IPS-NIHi7 (cell line): ENCODE measurements at regions not wholly inside any gene's neighbourhood (a gene's known extent, or its start where the extent isn't known, plus 50 kb on each side); places are given as distances from the start of the nearest gene placed in this dataset.

Experiments
- DNase-seq: peaks from one replicate; pipeline ENCODE4 v3.0.0; 2012; ENCODE audit warnings: mixed read lengths; ENCODE audit errors: extremely low spot score

DNA sequence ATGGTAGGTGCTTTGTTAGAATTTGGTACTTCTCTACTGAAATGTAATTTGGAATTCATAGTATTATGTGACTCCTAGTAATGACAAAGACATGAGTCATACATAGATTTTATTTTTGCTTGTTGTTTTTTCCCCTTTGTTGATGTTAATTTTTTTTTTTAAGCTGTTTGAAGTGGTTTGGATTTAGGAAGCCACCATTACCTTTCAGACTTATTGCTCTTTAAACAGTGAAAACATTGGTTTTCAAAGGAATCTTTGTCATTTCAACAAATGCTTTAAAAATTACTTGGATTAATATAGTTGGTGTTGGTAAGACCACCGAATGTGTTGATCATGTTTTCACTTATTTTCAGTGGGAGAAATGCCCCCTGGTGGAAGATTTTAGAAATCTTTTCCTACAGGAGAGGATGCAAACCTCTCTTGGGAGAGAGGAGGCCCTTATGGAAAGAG is 170.1 kb upstream of the PITX1 start:
- DNase-seq: no peak

DNA sequence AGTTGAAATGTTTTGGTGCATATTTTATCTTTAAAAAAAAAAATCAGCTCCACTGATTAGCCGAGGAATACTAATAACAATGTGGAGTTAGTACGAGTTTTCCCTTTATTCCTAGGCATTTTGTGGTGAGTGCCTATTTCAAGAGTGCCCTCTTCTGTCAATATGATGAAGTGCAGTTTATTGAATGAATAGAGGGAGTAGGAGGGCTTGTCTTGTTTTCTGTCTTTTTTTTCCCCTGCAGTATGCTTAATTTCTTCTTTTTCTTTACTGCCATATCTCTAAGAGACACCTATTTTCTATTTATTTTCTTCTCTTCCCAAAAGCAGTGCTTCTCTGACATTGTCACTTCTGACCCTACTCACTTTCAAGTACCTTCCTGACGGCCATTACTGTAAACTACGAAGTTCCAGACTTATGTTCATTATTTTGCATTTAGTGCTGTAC is 169.6 kb upstream of the PITX1 start:
- no peak for DNase-seq

DNA sequence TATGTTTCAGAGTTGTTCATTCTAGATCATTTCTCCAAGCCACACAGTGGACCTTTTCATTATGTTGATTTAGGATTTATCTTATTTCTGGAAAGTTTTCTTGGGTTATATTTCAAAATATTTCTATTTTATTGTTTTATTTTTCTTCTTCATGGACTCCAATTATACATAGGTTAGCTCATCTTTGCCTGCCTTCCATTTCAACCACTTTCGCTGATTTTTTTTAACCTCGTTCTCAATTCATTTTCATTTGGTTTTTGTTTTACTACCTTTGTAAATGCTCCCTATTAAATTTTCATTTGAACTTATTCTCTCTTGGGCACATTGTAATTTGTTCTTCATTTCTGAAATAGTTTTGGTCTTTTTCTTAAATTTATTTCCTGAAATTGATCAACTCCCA is 169.0 kb upstream of the PITX1 start:
- no peak for DNase-seq

DNA sequence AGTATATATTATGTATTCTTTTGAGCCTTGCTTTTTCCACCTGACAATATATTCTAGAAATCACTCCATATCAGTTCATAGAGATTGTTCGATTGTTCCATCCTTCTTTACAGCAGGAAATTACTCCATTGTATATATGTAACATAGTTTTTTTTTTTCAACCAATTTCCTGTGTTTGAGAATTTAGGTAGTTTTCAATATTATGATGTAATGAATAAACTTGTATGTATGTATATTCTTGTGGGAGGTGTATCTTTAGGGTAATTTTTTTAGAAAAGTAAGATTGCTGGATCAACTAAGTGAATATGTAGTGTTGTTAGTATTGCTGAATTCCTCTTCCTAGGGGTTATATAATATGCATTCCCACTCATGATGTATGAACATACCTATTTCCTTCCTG is 165.9 kb upstream of the PITX1 start:
- no peak for DNase-seq

DNA sequence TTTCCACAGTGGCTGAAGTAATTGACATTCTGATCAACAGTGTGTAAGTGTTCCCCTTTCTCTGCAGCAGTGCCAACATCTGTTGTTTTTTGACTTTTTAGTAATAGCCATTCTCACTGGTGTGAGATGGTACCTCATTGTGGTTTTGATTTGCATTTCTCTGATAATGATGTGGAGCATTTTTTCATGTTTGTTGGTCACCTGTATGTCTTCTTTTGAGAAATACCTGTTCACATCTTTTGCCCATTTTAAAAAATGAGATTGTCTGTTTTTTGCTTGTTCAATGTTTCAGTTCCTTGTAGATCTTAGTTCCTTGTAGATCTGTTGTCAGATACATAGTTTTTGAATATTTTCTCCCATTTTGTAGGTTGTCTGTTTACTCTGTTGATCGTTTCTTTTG is 162.5 kb upstream of the PITX1 start:
- no peak for DNase-seq

DNA sequence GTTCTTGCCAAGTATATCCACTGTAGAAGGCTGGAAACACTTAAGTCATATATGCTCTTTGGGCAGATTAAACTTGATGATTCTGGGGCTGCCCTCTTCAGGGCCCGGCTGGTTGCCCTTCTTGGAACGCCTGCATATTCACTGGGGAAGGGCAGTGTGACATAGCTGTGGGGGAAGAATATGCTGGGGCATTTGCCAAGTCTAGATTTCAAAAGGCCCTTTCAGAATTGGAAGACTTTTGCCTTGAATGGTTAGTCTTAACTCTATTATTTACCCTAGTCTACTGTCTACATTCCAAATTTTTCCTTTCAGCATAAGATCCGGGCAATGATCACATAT is 161.2 kb upstream of the PITX1 start:
- DNase-seq: no peak

DNA sequence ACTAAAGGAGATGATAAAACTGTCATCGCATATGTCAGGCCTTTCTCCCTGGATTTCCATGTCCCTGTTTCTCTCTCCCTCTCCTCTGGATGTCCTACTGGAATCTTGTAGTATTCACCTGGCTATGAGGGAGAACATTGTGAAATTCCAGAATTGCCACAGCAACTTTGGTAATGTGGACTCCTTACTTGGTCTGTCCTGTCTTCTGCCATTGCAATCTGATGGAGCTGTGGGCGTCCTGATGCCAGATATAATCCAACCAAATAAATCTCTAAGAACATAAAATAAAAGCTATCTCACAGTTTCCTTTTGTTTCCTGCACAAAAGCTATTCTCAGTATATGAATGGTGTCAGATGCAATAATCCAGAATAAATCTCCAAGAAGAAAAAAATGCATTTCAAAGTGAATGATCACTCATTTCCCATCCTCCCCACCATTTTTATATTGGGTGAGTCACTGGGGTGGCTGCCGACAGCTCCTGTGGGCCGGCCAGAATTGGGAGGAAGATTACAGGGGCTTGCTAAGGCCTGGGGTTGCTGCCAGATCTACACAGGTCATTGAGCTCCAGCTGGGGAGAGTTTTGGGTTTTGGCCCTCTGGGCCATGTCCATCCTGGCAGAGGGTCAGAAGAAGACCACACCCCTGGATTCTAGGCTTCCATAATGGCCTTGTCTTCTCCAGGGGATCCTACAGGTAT is 160.7 kb upstream of the PITX1 start:
- no peak for DNase-seq

DNA sequence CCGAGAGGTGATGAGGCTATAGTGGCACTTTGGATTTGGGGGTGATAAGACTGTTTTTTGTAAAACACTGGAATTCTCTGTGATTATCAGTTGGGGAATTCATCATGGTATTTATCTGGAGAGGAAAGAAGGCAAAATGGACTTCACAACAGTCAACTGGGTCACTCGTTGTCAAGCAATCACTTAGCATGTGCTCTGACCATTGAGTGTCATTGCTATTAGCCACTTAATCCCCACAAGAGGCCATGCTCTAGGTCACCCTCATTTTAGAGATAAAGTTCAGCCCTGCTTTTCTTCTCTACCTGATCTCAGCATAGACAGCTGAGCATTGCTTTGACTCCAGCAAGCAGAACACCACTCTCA is 160.1 kb upstream of the PITX1 start:
- DNase-seq: no peak

DNA sequence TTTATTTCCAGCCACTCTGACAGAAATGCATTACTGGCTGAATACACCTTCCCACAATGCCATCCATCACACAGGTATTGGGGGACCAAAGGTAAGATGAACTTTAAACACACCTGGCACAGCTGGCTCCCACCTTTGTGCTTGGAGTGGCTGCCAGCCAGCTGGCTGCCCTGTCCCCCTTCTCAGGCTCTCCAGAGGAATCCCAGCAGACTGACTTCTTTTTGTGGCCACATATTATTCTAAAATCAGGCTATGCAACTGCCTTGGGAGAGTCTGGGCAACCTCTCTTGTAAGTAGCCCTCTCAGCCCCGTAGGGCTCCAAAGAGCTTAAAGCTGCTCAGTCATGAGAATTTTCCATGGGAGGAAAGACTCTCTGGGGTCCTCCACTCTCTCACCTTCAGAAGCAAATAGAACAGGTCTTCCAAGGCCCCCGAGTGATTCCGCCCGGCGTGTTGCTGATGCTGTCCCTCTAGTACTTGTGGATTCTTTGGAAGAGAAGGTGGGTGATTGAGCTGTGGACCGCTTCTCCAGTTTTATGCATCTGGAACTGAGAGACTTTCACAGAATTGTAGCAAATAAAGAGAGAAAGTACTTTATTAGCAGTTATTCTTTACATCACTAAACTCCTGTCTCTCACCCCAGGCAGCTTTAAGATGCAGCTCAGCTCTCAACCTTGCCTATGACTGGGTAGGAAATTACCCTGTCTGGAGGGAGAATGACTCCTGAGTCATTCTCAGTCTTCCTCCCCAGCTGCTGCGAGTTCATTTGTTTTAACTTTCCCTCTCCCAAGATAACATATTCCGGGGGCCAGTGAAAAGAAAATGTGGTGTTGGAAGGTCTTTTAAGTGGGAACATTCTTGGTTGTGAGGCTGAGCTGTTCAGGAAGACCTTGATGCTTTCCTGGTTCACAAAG is 159.4 kb upstream of the PITX1 start:
- DNase-seq: no peak

DNA sequence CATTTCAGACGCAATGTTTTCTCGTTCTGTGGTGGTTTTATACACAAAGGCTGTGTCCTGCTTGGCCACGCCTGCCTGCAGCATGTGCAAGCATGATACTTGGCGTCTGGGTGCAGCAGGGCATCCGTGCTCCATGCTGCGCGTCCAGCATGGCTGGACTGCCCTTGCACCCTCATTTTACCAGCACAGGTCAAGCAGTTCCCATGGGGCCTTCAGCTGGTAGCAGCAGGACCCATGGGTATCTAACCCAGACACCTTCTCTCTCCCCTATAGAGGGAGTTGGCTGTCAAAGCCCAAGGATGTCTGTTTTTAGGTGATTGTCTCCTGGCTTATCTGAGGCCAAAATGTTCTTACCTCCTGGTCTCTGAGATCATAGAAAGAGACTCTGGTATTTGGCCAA is 158.3 kb upstream of the PITX1 start:
- DNase-seq: no peak

DNA sequence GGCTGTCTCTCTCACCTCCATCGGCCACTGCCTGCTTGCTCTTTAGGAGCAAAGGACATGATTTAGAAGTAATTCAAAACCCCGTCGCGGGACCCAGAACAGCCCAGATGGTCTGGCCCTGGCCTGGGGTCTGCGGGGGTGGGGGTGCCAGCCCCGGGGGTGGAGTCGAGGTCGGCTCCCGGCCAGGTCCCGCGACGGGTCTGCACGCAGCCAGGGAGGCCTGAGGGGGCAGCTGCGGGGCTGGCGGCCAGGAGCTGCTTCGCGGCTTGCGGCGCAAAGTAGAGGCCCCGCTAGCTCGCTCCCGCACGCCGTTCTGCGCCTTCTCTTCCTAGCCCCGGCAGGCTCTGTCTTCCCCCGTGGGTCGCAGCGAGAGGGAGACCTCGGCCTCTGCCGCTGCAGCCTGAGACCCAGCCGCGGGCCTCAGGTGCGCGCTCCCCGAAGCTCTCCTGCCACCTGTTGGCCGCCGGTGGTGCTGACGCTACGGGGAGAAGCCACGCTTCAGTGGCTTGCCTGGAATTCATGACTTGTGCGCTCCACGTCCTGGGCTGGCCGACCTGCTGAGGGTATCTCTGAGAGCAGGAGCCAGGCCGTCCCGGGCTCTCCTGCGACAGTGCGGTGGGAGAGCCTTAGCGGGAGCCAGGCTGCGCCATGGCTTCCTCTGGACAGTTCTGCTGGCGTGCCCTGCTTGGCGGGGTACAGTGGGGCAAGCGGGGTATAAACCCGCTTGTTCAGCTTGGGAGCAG is 157.2 kb upstream of the PITX1 start:
- DNase-seq: peak; percentile 86

DNA sequence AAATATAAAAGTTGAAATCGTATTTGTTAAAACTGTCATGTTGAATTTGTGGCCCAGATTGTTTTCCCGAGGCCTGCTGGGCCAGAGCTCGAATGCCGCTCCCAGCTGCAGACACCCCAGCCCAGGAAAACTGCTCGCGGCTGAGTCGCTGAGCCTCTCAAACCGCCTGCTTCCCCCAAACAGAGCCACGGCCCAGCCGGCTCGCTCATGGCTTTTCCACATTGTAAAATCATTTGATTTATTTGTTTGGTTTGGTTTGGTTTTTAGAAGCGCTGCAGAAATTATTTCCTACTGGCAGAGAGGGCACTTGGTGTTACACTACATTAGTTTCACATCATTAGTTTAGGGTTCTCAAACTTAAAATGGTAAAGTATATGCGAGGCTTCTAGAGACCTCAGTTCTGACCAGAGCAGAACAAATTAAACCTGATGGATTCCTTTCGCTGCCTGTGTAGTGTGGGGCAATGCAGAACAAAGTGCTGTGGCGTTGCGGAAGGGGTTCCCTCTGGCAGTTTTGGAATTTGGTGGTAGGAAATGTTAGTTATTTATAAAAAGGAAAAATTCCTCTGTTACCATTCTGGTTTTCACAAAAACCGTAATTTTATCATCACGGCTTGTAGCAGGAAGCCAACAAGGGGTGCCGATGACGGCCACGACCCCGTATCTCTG is 156.5 kb upstream of the PITX1 start:
- DNase-seq: no peak

DNA sequence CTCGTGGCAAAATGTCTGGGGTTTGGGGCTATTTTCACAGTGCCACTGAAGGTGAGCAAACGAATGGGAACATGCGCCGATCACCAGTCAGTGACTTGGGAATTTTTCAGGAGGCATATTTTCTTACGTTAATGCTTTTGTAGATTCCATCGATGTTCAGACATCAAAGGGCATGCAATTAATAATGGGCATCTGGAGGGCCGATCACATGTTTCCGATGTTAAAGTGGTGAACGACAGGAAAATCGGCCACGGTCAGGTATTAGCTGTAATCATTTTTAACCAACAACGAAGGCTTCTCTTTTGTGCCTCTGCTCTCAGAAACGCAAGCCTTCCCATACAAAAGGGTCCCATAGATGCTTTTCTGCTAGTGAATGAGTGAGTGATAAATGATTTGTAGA is 155.0 kb upstream of the PITX1 start:
- no peak for DNase-seq

DNA sequence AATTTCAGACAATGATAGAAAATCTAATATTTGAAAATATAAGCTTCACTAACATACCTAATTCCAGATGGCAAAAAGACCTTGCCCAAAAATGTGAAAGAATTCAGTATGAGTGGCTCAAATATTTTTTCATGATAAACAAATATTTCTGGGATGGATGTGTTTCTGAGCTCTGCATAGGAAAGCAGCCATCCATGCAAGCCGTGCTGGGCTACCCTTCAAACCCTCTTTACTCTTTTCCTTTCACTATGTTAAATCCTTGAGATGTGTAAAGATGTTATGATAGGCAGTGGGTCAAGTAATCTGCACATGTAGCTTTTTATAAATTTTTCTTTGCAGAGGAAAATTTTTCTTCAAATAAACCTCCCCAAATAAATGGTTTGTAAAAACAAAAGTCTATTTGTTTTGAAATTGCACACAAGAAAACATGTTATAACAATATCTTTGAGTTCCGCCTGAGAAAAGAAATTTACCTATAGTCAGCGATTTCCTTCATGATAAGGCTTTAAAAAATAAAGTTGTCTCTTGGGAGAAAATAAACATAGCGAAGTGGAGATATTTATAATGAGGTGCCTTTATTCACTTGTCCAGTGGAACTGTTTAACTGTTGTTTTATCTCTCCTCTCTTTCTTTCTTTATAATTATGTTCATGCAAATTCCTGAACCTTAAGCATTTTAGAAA is 154.3 kb upstream of the PITX1 start:
- DNase-seq: no peak

DNA sequence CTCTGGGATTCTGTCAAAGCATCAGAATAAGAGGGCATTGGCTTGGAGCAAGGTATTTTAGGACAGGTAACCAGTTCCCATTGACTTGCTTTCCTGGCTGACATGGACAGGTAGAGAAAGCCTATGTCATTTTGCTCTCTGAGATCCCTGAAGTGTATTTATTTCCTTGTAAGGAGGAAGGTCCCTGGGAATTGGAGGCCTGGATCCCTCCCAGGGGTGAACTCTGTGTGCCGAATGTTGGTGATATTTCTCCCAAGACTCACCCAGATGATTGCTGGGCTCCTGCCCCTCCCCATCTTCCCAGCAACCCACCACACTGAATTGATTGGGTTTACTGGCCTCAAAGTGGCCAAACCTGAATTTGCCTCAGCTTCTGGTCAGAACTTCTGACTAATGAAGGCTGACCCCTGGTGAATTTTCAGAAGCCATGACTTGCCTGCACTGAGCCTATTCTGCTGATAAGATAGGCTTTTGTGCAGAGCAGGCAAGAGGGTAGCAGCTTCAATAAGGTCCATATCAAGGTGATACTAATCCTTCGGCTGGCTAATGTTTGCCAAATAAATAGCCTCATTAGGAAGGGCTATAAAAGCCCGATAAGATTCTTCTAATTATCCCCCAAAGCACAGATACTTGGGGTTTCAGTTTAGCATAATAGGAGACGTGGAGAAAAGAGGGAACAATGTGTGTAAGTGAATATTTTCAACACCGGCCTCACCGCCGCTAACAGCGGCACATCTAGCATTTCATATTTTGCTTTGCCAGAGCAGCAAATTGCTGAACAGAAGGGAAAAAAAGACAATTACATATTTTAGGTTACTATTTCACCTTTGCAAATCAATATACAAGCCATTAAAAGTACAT is 152.9 kb upstream of the PITX1 start:
- DNase-seq: no peak

DNA sequence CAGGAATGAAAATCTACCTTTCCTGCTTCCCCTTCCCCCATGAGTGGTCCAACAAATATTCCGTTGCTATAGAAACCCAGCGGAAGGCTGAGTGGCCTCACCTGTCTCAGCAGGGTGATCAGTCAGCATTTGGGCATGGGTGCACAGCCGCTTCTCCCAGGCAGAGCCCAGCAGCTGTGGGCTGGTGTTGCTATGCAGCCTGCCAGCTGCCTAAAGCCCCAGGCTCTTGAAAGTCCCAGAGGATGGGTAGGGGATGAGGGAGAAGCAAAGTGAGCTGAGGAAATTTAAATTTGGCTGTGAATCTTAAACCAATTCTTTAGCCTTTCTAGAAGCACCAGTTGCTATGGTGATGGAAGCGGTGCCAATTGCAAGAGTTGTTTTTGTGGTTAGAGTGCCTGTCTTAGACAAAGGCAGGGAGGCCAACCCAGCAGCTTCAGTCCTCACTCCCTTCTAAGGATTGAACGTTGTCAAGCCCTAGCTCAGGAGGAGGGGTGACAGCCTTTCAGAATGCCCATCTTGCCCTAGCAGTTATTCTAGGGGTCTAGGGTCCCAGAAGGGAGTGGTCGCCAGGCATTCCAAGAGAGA is 151.5 kb upstream of the PITX1 start:
- no peak for DNase-seq

DNA sequence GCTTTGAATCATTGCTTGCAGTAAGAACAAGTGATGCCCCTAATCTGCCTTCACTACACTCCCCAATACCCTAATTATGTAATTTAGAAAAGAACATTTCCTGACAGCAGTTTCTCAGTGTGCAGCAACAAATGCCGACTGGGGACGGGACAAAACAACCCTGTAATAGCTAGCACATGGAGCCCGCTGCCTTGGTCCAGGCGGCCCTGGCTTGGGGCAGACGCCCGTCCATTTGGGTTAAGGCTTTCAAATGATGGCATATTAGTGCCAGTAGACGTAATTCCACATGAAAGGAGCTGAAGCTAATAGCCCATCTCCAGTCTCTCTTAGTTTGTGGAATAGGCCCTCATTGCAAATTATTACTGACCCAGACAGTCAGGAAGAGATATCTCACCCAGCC is 150.6 kb upstream of the PITX1 start:
- DNase-seq: no peak

DNA sequence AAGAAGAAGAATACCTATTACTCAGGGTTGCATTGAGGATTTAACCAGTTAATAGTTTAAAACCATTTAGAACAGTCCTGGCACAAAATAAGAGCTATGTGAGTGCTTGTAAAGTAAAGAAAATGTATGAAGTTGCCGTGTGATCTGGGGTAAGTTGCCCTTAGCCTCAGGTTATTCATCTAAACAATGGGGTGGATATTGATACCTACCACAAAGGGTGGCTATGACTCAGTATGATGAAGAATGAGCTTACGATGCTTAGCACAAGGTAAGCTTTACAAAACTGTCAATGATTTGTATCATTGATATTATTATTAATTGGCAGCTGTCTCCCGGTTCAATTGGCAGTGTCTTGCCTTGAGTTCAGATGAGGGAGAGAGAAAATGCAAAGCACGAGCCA is 149.4 kb upstream of the PITX1 start:
- no peak for DNase-seq

DNA sequence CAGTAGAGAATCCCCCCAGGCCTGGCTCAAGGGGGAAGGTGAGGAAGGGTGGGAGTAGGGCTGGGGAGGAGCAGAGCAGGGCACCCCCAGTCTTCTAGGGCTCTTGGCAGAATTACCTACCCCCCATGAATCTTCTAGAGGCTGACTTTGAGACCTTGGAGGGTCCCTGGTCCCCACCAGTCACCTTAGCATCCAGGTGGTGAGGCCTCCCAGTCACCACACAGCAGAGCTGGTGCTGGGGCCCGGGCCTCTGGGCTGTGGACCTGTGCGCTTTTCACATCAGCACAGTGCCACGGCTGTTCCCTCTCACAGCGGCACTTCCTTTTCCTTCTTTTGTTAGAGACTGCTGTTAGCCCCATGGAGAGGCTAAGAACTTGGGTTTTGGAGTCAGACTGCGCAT is 148.6 kb upstream of the PITX1 start:
- DNase-seq: no peak

DNA sequence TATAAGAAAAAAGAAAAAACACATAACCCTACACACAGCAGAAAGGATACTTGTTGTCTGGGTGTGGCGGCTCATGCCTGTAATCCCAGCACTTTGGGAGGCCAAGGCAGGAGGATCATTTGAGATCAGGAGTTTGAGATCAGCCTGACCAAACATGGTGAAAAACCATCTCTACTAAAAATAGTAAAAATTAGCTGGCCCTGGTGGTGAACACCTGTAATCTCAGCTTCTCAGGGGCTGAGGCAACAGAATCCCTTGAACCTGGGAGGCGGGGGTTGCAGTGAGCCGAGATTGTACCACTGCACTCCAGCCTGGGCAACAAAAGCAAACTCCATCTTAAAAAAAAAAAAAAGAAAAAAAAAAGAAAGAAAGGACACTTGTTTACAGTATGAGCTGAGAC is 147.6 kb upstream of the PITX1 start:
- DNase-seq: no peak
